ENCODE measurements at regions not wholly inside any gene's neighbourhood (a gene's known extent, or its start where the extent isn't known, plus 50 kb on each side); places are given as distances from the start of the nearest gene placed in this dataset.

DNA sequence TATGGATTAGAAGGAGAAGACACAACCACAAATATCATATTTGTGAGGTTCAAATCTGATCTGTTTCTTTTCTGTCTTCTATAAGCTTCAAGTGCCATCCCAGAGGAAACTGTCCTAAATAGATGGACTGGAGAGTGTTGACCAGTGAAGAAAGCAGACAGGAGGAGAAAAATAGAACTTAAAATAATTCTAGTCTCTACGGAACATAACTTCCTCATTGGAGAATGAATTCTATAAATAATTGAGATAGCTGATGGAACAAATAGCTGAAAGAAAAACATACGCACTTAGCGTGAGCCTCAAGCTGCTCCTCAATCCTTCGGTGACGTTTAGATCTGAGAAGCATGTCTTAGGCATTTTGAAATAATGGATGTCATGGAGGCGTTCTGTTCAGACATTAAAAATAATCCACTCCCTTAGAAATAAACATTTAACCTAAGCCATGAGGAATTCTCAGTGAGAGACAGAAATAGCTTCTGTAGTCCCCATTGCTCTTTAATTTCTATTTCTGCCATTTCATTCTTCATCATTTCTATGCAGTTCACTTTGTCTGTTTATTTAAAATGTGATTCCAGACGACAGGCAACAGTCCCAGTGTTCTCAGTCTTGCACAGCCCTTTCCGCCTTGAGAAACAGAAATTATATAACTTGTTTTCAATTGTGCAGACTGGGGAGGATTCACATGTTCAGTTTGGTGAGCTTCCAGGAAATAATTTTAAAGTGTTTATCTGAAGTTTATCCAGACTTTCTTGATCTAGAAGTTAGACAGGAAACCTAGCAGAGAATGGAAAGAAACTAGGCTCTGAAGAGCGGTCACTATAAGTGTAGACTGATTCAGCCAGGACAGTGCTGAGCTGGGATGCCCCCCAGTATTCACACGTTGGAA is 97.3 kb downstream of the NR1D2 start:
- Histone ChIP-seq H3K79me2 (ENCODE audit: control insufficient read depth, insufficient read depth, low read length, poor library complexity) (no peaks in the 10 kb centered on the region), H3K23ac (ENCODE audit: low read length) (no peak overlapping the region), H3K9me3 (ENCODE audit: insufficient read depth, low read depth, low read length) (no peaks in the 10 kb centered on the region), H2AFZ (ENCODE audit: insufficient read depth, low read length, poor library complexity) (no peak overlapping the region), H4K8ac (ENCODE audit: low read depth, low read length) (no peak overlapping the region), H3K4ac (ENCODE audit: low read depth, low read length) (no peak overlapping the region), H3K79me1 (ENCODE audit: low read length) (no peaks in the 10 kb centered on the region), H2BK12ac (ENCODE audit: low read length) (no peak overlapping the region), H4K91ac (ENCODE audit: low read depth, low read length) (no peak overlapping the region), H3K4me2 (ENCODE audit: low read length) (no peak overlapping the region), H3K27ac (ENCODE audit: low read depth, low read length) (no peak overlapping the region), H2BK5ac (ENCODE audit: low read depth, low read length, poor library complexity) (no peak overlapping the region), H3K14ac (ENCODE audit: low read length) (no peak overlapping the region), H3K4me3 (ENCODE audit: low read depth, low read length) (no peak overlapping the region), H2AK5ac (ENCODE audit: low read length) (no peak overlapping the region), H2BK120ac (ENCODE audit: insufficient read depth, low read length, poor library complexity) (no peak overlapping the region), H3K27me3 (ENCODE audit: insufficient read depth, low read length) (no peaks in the 10 kb centered on the region), H3K36me3 (ENCODE audit: control insufficient read depth in 1 of 2, insufficient read depth in 2 of 2, low read length in 2 of 2) (no peaks in the 10 kb centered on the region), H3K4me1 (ENCODE audit: control insufficient read depth in 1 of 2, insufficient read depth in 2 of 2, low read length in 2 of 2) (peaks cover 0 to 2% of the 10 kb centered on the region in 2 experiments), H4K12ac (ENCODE audit: low read depth, low read length) (no peak overlapping the region), H3K18ac (ENCODE audit: low read length) (no peak overlapping the region), H3K9ac (ENCODE audit: low read length) (no peak overlapping the region)
- WGBS (ENCODE audit: extremely low coverage, insufficient coverage, insufficient read length) = no CpG with 5 or more reads among the region's 10 CpGs
- DNase-seq = peak; percentile 2 to 43

GRCh38 chr3:24043168-24043567 is 98.1 kb downstream of the NR1D2 start:
- Histone ChIP-seq H2AK5ac (ENCODE audit: low read length) (no peak overlapping the region), H3K9ac (ENCODE audit: low read length) (no peak overlapping the region)
- no CpG with 5 or more reads among the region's 4 CpGs for WGBS (ENCODE audit: extremely low coverage, insufficient coverage, insufficient read length)

DNA sequence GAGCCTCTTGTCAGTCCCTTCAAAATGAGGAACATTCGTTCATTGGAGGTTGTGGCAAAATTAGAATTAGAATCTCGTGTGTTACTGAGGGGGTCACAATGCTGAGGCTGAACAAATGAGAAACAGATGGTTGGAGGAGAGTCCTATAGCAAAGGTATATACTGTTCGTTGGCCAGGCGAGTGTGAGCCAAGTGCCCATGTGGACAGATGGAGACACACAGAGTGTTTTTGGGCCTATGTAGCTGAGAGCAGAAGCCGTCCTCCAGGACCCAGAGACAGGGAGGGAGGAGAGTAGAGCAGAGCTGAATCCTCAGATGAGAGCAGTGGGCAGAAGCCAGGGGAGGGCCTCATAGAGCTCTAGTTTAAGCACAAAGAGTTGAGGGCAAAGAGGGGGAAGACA is 98.9 kb downstream of the NR1D2 start:
- Histone ChIP-seq H2BK5ac (ENCODE audit: low read depth, low read length, poor library complexity) (no peak overlapping the region), H2BK120ac (ENCODE audit: insufficient read depth, low read length, poor library complexity) (no peak overlapping the region), H3K4ac (ENCODE audit: low read depth, low read length) (no peak overlapping the region), H3K4me2 (ENCODE audit: low read length) (no peak overlapping the region), H3K27me3 (ENCODE audit: insufficient read depth, low read length) (no peaks in the 10 kb centered on the region), H4K12ac (ENCODE audit: low read depth, low read length) (no peak overlapping the region), H2AFZ (ENCODE audit: insufficient read depth, low read length, poor library complexity) (no peak overlapping the region), H3K23ac (ENCODE audit: low read length) (no peak overlapping the region), H2BK12ac (ENCODE audit: low read length) (no peak overlapping the region), H2AK5ac (ENCODE audit: low read length) (no peak overlapping the region), H3K9ac (ENCODE audit: low read length) (no peak overlapping the region), H3K14ac (ENCODE audit: low read length) (no peak overlapping the region), H4K91ac (ENCODE audit: low read depth, low read length) (no peak overlapping the region), H3K18ac (ENCODE audit: low read length) (no peak overlapping the region), H3K4me1 (ENCODE audit: control insufficient read depth in 1 of 2, insufficient read depth in 2 of 2, low read length in 2 of 2) (no peaks in the 10 kb centered on the region), H3K79me1 (ENCODE audit: low read length) (no peaks in the 10 kb centered on the region), H3K36me3 (ENCODE audit: control insufficient read depth in 1 of 2, insufficient read depth in 2 of 2, low read length in 2 of 2) (no peaks in the 10 kb centered on the region), H3K4me3 (ENCODE audit: low read depth, low read length) (no peak overlapping the region), H3K27ac (ENCODE audit: low read depth, low read length) (no peak overlapping the region), H3K79me2 (ENCODE audit: control insufficient read depth, insufficient read depth, low read length, poor library complexity) (no peaks in the 10 kb centered on the region), H3K9me3 (ENCODE audit: insufficient read depth, low read depth, low read length) (no peaks in the 10 kb centered on the region), H4K8ac (ENCODE audit: low read depth, low read length) (no peak overlapping the region)
- no peak for DNase-seq
- no CpG with 5 or more reads among the region's 5 CpGs for WGBS (ENCODE audit: extremely low coverage, insufficient coverage, insufficient read length)

More at GRCh38 chr3:24043168-24043567, 98.1 kb downstream of the NR1D2 start:
- Histone ChIP-seq H4K12ac (ENCODE audit: low read depth, low read length) (no peak overlapping the region), H3K4me1 (ENCODE audit: control insufficient read depth in 1 of 2, insufficient read depth in 2 of 2, low read length in 2 of 2) (no peaks in the 10 kb centered on the region), H3K27ac (ENCODE audit: low read depth, low read length) (no peak overlapping the region), H3K4ac (ENCODE audit: low read depth, low read length) (no peak overlapping the region), H2BK5ac (ENCODE audit: low read depth, low read length, poor library complexity) (no peak overlapping the region), H4K8ac (ENCODE audit: low read depth, low read length) (no peak overlapping the region), H3K4me2 (ENCODE audit: low read length) (no peak overlapping the region), H3K36me3 (ENCODE audit: control insufficient read depth in 1 of 2, insufficient read depth in 2 of 2, low read length in 2 of 2) (no peaks in the 10 kb centered on the region), H3K14ac (ENCODE audit: low read length) (no peak overlapping the region), H2BK12ac (ENCODE audit: low read length) (no peak overlapping the region), H4K91ac (ENCODE audit: low read depth, low read length) (no peak overlapping the region), H3K23ac (ENCODE audit: low read length) (no peak overlapping the region), H3K27me3 (ENCODE audit: insufficient read depth, low read length) (no peaks in the 10 kb centered on the region), H2BK120ac (ENCODE audit: insufficient read depth, low read length, poor library complexity) (no peak overlapping the region), H3K4me3 (ENCODE audit: low read depth, low read length) (no peak overlapping the region), H3K9me3 (ENCODE audit: insufficient read depth, low read depth, low read length) (no peaks in the 10 kb centered on the region), H3K18ac (ENCODE audit: low read length) (no peak overlapping the region), H3K79me2 (ENCODE audit: control insufficient read depth, insufficient read depth, low read length, poor library complexity) (no peaks in the 10 kb centered on the region), H2AFZ (ENCODE audit: insufficient read depth, low read length, poor library complexity) (no peak overlapping the region), H3K79me1 (ENCODE audit: low read length) (no peaks in the 10 kb centered on the region)
- DNase-seq = peak; percentile 87 to 88

DNA sequence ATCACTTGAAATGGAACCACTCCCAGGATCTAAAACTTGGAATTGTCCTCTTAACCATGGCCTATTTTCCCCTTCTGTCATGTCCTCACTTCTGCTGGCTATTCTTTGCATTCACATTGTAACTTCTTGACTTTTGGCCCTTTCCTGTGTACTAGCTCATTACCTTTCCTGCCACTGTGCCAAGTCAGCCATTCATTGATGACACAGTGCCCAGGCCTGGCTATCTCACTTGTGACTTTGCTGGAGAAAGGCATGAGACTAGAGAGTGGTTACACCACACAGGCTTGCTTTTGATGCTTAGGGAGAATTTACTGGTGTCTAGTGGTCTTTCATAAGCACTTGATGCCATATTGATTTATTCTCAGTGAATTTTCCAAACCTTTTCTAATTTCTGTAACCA is 101.1 kb downstream of the NR1D2 start:
- Histone ChIP-seq H3K27me3 (ENCODE audit: insufficient read depth, low read length) (no peaks in the 10 kb centered on the region), H3K4me2 (ENCODE audit: low read length) (no peak overlapping the region), H2AK5ac (ENCODE audit: low read length) (no peak overlapping the region), H4K12ac (ENCODE audit: low read depth, low read length) (no peak overlapping the region), H3K79me1 (ENCODE audit: low read length) (no peaks in the 10 kb centered on the region), H3K36me3 (ENCODE audit: control insufficient read depth in 1 of 2, insufficient read depth in 2 of 2, low read length in 2 of 2) (no peaks in the 10 kb centered on the region), H3K79me2 (ENCODE audit: control insufficient read depth, insufficient read depth, low read length, poor library complexity) (no peaks in the 10 kb centered on the region), H3K4ac (ENCODE audit: low read depth, low read length) (no peak overlapping the region), H2AFZ (ENCODE audit: insufficient read depth, low read length, poor library complexity) (no peak overlapping the region), H2BK5ac (ENCODE audit: low read depth, low read length, poor library complexity) (no peak overlapping the region), H4K8ac (ENCODE audit: low read depth, low read length) (no peak overlapping the region), H3K14ac (ENCODE audit: low read length) (no peak overlapping the region), H3K4me1 (ENCODE audit: control insufficient read depth in 1 of 2, insufficient read depth in 2 of 2, low read length in 2 of 2) (no peaks in the 10 kb centered on the region), H3K27ac (ENCODE audit: low read depth, low read length) (no peak overlapping the region), H3K9ac (ENCODE audit: low read length) (no peak overlapping the region), H3K4me3 (ENCODE audit: low read depth, low read length) (no peak overlapping the region), H4K91ac (ENCODE audit: low read depth, low read length) (no peak overlapping the region), H3K9me3 (ENCODE audit: insufficient read depth, low read depth, low read length) (no peaks in the 10 kb centered on the region), H2BK12ac (ENCODE audit: low read length) (no peak overlapping the region), H3K23ac (ENCODE audit: low read length) (no peak overlapping the region), H3K18ac (ENCODE audit: low read length) (no peak overlapping the region), H2BK120ac (ENCODE audit: insufficient read depth, low read length, poor library complexity) (no peak overlapping the region)
- no peak for DNase-seq

Measured in trophoblast cell (in vitro differentiated cells and primary cell).